GM18861 (cell line): ENCODE measurements at regions not wholly inside any gene's neighbourhood (a gene's known extent, or its start where the extent isn't known, plus 50 kb on each side); places are given as distances from the start of the nearest gene placed in this dataset.

Experiments used
- ATAC-seq: cut with Tn5 transposase; IDR thresholded peaks from one replicate; pipeline ENCODE4 v1.9.1; 2021; ENCODE audit not compliant: unreplicated experiment

DNA sequence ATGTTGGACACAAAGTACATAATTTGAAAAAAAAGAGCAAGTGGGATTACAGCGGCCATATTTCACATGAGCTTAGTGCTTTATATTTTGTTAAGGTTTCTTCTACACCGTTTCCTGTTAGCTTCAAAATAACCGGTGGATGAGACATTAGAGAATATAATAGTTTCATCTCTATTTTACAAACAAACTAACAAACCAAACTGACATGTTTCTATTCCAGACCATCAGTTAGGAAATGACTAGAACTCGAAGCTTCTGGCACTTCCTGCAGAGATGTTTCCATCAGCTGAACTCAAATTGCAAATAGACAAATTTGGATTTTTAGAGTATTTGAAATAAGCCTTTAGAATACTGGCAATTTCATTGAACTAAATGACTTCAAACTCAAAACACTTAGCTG is 86.5 kb downstream of the MTRR start:
- no peak for ATAC-seq

GRCh38 chr5:7957329-7957728 is 88.4 kb downstream of the MTRR start:
- no peak for ATAC-seq

GRCh38 chr5:7960142-7960541 is 91.2 kb downstream of the MTRR start:
- no peak for ATAC-seq

- no peak for ATAC-seq
Observed at GRCh38 chr5:7961540-7961939, 92.6 kb downstream of the MTRR start.

DNA sequence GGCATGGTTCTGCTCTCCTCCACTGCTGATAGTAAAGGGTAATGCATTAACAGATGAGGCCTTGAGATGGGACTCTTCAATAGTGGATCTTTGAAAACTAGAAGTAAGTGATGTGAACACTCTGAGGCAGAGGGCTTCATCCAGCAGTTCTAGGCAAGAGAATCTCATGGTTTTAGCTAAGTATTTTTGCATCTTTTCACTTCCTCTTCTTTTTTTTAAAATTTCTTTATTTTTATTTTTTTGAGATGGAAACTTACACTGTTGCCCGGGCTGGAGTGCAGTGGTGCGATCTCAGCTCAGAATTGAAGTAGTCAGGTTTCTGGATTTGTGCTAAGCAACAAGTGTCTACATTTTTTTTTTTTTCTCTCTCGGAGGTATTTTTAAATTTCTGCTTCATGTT is 101.9 kb downstream of the MTRR start:
- peak; percentile 89 for ATAC-seq

GRCh38 chr5:7976411-7977190 is 107.7 kb downstream of the MTRR start:
- ATAC-seq = no peak

- no peak for ATAC-seq
Observed at GRCh38 chr5:7978114-7978513, 109.2 kb downstream of the MTRR start.

DNA sequence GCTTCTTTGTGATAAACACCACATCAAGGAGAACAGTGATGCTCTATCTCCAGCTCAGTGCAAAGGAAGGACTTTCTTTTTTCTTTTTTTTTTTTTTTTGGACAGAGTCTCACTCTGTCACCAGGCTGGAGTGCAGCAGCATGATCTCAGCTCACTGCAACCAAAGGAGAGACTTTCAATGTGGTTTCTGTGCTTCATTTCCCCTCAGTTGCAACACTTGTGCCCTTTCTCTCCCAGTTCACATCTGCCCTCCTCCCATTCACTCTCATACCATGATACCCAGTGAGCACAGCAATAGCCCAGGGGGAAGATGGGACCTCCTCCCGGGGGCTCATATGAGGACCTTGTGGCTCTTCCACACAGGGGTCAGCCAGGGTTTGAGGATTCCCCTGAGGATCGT is 110.0 kb downstream of the MTRR start:
- no peak for ATAC-seq

GRCh38 chr5:7980881-7981280 is 111.9 kb downstream of the MTRR start:
- ATAC-seq = no peak

GRCh38 chr5:7983433-7983832 is 114.5 kb downstream of the MTRR start:
- ATAC-seq = no peak

DNA sequence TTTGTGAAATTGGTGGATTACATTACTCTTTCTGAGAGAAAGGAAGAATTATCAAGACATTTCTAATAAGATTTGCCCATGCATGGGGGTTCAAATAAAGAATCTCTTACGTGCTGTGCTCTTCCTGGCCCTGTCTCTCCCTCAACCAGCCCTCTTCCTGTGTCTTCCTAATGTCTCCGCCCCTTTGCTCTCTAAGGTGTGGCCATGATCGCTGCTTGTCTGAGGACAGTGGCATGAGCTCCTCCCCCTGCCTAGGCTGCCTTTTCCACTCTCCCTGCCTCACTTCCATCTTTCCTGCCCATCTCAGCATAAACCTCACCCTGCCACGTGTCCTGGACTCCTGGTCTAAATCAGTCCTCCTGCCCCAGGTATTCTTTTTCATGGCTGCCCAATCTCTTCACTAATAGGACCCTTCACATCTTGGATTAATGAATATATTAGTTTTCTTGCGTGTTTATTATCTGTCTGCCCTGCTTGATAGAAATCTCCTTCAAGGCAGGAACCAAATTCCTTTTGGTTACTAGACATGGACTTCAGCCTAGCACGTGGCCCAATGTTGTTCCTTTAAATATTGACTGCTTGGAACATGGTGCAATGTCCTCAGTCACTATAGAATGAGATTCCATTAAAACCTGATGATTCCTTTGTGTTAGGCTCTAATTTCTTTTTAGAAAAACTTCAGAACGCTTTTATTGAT is 122.3 kb downstream of the MTRR start:
- ATAC-seq = no peak

- no peak for ATAC-seq
Observed at GRCh38 chr5:7995688-7996294, 126.8 kb downstream of the MTRR start.

GRCh38 chr5:8005416-8005815 is 136.5 kb downstream of the MTRR start:
- ATAC-seq = no peak

DNA sequence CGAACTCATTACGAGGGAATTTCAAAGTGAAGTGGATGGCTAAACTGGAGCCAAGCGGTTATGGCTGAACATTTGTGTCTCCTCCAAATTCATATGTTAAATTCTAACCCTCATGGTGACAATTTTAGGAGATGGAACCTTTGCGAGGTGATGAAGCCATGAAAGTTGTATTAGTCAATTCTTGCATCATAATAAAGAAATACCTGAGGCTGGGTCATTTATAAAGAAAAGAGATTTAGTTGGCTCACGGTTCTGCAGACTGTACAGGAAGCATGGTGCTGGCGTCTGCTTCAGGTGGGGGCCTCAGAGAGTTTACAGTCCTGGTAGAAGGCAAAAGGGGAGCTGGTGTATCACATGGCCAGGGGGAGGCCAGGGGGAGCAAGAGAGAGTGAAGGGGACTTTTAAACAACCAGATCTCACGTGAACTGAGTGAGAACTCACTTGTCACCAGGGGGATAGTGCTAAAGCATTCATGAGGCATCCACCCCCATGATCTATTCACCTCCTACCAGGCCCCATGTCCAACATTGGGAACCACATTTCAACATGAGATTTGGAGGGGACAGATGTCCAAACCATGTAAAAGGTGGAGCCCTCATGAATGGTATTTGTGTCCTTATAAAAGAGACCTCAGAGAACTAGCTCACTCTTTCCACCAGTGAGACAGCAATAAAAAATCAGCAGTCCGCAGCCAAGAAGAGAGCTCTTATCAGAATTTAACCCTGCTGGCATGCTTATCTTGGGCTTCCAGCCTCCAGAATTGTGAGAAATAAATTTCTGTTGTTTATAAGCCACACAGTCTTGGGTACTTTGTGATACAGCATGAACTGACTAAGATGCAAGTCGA is 143.4 kb downstream of the MTRR start:
- no peak for ATAC-seq

- ATAC-seq = no peak
Observed at GRCh38 chr5:8013948-8014710, 145.2 kb downstream of the MTRR start.

- ATAC-seq = peak; percentile 54
Observed at GRCh38 chr5:8019719-8020218, 150.8 kb downstream of the MTRR start.

DNA sequence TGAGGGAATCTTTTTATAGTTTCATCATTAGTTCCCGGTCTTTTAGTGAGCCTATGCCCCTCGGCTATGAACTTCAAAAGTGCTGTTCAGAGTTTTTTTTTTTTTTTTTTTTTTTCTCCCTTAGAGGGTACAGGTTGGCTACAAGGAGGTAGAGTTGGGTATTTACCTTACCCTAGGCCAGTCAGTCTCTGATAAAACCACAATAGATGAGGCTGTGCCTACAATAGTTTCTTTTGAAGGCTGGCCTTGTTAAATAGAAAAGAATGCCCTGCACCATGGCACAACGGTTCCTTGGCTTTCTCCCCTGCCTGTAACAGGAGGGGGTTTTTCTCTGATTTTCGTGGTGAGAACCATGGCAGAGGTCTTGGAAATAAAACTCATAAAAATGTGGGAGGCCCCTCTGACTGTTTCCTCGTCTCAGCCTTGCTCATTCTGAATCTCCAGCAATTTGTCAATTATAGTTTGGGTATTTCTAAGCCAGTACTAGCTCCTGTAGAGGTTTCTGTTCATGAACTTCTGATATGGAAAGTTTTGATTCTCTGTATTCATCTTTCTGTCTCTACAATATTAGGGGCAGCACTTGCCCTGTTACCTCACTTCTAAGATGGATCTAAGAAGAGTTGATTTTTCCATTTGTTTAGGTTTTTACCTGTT is 152.0 kb downstream of the MTRR start:
- no peak for ATAC-seq

- ATAC-seq = no peak
Observed at GRCh38 chr5:8028243-8028642, 159.3 kb downstream of the MTRR start.

DNA sequence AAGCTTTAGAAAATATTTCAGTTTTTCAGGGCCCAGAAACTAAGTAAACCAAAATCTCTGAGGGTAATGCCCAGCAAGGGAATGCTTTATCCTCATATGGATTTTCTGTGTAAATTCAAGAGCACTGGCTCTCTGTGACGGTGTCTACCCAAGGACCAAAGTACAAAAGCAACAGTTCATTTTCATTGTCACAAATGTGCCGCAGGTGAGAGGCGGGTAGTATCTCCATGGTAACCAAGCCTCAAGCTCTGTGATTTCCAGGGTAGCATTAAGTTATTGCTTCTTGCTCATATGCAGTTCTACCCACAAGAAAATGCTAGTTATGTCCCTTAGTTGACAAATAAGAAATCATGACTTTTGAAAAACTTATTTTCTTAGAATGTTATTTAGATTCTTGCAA is 164.3 kb downstream of the MTRR start:
- ATAC-seq = no peak

- no peak for ATAC-seq
Observed at GRCh38 chr5:8034852-8035251, 165.9 kb downstream of the MTRR start.
